Spinal cord (tissue), 9 donors: ENCODE measurements at regions not wholly inside any gene's neighbourhood (a gene's known extent, or its start where the extent isn't known, plus 50 kb on each side); places are given as distances from the start of the nearest gene placed in this dataset.

Source experiments
- DNase-seq, 6 donors: peaks; one replicate each; pipeline versions ENCODE4 v3.0.0 to v3.0.0-alpha.2; 2013 to 2015; ENCODE audit warnings: low spot score in 6 of 6, low read depth in 4 of 6
- H3K27ac ChIP-seq: one replicate; pipeline ENCODE4 v1.5.1; 2013; ENCODE audit warnings: low read depth, low read length, control low read depth
- H3K27me3 ChIP-seq: one replicate; pipeline ENCODE4 v1.6.1; 2013; ENCODE audit warnings: low read length; ENCODE audit not compliant: control insufficient read depth, insufficient read depth
- H3K36me3 ChIP-seq: one replicate; pipeline ENCODE4 v1.6.1; 2013; ENCODE audit warnings: low read length; ENCODE audit not compliant: control insufficient read depth, insufficient read depth
- H3K4me1 ChIP-seq: one replicate; pipeline ENCODE4 v1.6.1; 2013; ENCODE audit warnings: low read length; ENCODE audit not compliant: control insufficient read depth, insufficient read depth
- H3K4me3 ChIP-seq: one replicate; pipeline ENCODE4 v1.5.1; 2013; ENCODE audit warnings: low read depth, low read length, control low read depth
- H3K9me3 ChIP-seq: one replicate; pipeline ENCODE4 v1.6.1; 2013; ENCODE audit warnings: low read length; ENCODE audit not compliant: control insufficient read depth, insufficient read depth
- WGBS: methylation state at CpG from one replicate; pipeline ENCODE4 v1.1.5; 2013; ENCODE audit warnings: missing lambda C conversion rate; ENCODE audit not compliant: insufficient coverage; 5-methylcytosine and 5-hydroxymethylcytosine counted together
- donor health status: healthy.

DNA sequence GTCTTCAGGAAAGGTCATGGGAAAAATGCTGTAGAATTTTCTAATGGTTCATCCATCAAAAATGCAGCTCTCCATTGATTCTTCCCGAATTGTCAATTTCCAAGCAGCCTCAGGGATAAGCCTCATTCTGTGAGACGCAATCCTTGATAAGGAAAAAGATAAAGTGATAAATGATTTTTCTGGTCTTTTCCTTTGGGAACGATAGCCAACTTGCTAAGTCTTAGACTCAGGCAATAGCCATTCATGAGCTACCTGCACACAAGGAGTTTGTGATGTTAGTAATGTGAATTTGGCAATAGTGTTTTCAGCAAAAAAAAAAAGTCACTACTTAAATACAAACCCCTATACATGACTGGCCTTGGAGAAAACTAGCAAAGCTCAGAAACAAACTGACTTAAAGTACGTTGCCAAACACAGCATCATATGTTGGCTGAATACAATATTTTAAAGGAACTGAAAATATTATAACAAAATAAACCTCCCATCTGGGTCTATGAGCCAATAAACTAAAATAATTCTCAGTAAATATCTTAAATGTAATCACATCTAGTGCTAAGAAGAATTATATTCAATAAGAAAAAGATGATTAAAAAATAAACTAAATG lies 75.5 kb downstream of the KLF6 start:
- no peaks in the 10 kb centered on the region for H3K4me1 ChIP-seq
- H3K36me3 ChIP-seq, result no peaks in the 10 kb centered on the region
- DNase-seq, result no peak
- no peak overlapping the region for H3K27ac ChIP-seq
- H3K9me3 ChIP-seq, result peaks cover 3% of the 10 kb centered on the region
- no peaks in the 10 kb centered on the region for H3K27me3 ChIP-seq
- WGBS, result no CpG with 5 or more reads among the region's 4 CpGs
- no peak overlapping the region for H3K4me3 ChIP-seq

DNA sequence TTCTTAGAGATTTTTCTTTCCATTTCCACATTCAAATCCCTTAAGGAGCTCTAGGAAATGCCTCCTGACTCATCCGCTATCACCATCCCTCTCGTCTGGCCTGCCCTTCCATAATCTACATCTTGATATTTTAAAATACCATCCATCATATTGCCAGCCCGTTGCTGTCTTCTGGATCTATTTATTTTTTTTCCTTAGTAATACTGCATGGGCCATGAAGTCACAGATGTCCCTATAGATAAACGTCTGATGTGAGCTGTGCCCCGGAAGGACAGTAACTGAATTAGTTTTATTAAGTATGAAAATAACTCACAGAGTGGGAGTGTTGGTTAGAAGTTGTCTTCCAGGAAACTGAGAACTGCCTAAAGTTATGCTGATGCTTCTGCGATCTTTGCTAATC lies 76.2 kb downstream of the KLF6 start:
- Histone ChIP-seq H3K27me3 (no peaks in the 10 kb centered on the region), H3K9me3 (peaks cover 3% of the 10 kb centered on the region), H3K36me3 (no peaks in the 10 kb centered on the region), H3K4me3 (no peak overlapping the region), H3K27ac (no peak overlapping the region), H3K4me1 (no peaks in the 10 kb centered on the region)
- DNase-seq, result no peak
- WGBS, result no CpG with 5 or more reads among the region's 6 CpGs

DNA sequence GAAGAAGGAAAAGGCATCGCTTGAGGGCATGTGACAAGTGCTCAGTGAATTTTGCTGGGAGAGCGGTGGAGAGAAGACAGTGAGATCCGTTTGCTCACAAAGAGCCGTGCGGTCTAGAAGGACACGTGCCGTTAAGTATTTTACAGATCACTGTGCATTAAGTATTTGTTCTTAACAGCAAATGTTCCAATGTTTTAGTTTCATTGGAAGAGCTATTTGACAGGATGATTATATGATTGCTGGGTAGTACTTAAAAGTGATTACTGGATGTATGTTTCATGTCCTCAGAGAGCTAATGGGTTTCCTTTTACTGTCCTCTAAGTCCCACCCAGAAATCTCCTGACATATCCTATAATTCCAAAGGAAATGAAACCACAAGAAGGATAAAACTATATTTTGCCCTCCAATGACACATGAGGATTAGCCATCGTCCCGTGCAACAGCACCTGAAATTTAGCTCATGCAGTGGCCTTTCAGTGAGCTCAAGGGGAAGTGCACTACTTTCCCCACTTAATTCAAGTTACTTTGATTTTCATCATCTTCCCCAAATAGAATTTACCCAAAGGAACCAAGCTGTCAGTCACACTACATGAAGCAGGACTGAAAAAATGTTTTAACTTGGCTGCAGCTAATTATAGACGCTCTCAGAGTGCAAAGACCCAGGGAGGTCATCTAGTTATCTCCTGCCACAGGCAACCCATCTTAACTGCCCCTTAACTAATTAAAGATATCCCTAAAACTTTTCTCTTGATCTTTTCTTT lies 80.3 kb downstream of the KLF6 start:
- Histone ChIP-seq H3K9me3 (no peaks in the 10 kb centered on the region), H3K27me3 (no peaks in the 10 kb centered on the region), H3K27ac (no peak overlapping the region), H3K36me3 (no peaks in the 10 kb centered on the region), H3K4me3 (no peak overlapping the region), H3K4me1 (no peaks in the 10 kb centered on the region)
- 92% methylated on average over 9 of the region's 10 CpGs for WGBS
- no peak for DNase-seq

DNA sequence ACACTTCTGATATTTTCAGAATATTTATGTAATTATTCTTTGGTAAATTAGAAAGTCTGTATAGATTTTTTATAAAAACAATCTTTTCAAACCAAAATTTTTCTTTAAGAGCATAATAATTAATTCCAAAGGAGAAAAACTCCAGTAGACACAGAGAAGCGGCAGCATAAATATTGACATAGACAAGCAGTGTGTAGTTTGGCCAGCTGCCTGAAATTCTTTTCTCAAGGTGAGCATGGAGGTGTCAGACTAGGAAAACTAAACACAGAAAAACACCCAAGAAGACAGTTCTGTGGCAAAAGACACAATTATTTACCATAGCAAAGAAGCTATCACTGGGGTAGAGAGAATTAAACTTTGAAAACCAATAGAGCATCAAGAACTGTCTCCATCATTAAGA lies 82.4 kb downstream of the KLF6 start:
- H3K4me3 ChIP-seq, result no peak overlapping the region
- DNase-seq, result no peak
- H3K9me3 ChIP-seq, result no peaks in the 10 kb centered on the region
- no peaks in the 10 kb centered on the region for H3K27me3 ChIP-seq
- H3K36me3 ChIP-seq, result no peaks in the 10 kb centered on the region
- no peaks in the 10 kb centered on the region for H3K4me1 ChIP-seq
- no peak overlapping the region for H3K27ac ChIP-seq
- WGBS, result no CpG with 5 or more reads among the region's 1 CpG

DNA sequence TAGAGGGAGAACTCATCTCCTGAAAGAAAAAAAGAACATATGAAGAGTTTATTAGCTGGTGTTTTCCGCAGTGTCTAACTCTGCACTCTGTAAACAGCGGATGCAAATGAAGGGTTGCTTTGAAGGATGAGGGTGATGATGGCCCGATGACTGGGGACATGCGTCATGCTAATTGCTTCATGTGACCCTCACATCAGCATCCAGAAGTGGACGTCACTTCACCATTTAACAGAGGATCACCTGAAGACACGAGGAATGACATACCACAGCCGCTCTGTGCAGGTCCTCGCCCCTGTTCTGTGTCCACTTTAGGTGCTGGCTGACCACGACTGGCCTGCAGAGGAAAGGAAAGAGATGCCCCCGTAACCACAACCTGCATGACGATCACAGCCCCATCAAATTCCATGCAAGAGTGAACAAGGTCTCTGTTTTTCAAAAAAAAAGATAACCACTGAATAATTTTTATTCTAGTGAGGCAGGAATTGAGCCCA lies 82.9 kb downstream of the KLF6 start:
- H3K4me1 ChIP-seq, result no peaks in the 10 kb centered on the region
- 96% methylated on average over 4 of the region's 11 CpGs for WGBS
- no peak overlapping the region for H3K27ac ChIP-seq
- no peaks in the 10 kb centered on the region for H3K9me3 ChIP-seq
- no peaks in the 10 kb centered on the region for H3K27me3 ChIP-seq
- H3K36me3 ChIP-seq, result no peaks in the 10 kb centered on the region
- H3K4me3 ChIP-seq, result no peak overlapping the region
- no peak for DNase-seq

DNA sequence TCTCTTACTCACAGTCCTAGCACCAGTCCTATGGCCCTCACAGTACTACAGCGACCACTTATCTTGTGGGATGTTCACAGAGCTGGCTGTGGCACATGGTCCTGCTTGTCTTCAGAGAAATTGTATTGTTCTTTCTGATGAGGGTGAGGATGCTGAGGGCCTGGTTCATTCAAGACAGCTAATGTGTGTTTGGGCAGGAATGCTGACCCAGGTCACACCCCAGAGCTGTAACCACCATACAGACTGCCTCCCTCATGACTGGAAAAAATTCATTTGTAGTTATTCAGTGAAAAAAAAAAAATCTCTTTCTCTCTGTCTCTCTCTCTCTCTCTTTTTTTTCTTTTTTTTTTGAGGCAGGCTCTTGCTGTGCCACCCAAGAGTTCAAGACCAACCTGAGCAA lies 83.5 kb downstream of the KLF6 start:
- H3K27me3 ChIP-seq, result no peaks in the 10 kb centered on the region
- WGBS, result no CpG with 5 or more reads among the region's 1 CpG
- no peak overlapping the region for H3K27ac ChIP-seq
- H3K4me1 ChIP-seq, result no peaks in the 10 kb centered on the region
- H3K4me3 ChIP-seq, result no peak overlapping the region
- H3K9me3 ChIP-seq, result no peaks in the 10 kb centered on the region
- DNase-seq, result no peak
- H3K36me3 ChIP-seq, result no peaks in the 10 kb centered on the region

DNA sequence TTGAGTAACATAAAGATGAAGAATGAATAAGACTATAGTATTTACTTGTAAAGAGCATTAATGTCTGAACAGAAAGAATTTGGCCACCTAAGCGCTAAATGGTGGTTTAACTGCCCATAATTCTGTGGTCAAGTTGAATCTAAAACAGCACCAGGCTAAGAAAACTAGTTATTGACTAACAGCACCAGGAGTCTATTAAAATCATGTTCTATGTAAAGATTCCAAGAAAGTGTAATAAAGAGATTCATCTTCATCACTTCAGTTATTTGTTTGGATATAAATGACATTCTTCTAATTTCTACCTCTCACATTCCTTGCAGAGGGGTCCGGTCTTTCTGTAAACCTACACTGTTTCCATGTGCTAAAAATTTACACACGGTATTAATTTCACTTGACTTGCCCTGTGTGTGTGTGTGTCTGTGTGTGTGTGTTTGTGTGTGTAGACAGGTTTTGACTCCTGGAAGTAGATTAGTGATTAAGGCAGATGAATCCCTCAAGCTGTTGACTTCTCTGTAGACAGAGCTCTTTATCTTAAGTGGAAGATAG lies 84.4 kb downstream of the KLF6 start:
- no peaks in the 10 kb centered on the region for H3K27me3 ChIP-seq
- no peaks in the 10 kb centered on the region for H3K36me3 ChIP-seq
- H3K9me3 ChIP-seq, result no peaks in the 10 kb centered on the region
- H3K4me3 ChIP-seq, result no peak overlapping the region
- WGBS, result no CpG with 5 or more reads among the region's 3 CpGs
- no peak overlapping the region for H3K27ac ChIP-seq
- no peak for DNase-seq
- no peaks in the 10 kb centered on the region for H3K4me1 ChIP-seq

DNA sequence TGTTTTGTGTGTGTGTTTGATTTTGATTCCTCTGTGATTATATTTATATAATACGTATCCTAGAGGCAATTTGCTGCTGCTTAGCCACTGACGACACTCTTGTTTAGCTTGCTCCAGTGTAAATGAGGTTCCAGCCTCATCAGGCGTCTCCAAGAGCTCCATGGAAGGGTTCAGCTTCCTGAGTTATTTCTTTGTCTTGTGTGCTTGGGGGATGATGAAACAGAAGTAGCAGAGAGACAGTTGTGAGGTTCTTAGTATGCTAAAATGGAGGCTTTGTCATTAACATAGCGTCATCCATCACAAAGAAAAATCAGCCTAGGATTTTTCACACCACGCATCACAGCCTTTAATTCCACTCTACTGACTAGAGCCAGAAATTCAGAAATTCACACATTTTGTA lies 85.1 kb downstream of the KLF6 start:
- Histone ChIP-seq H3K9me3 (no peaks in the 10 kb centered on the region), H3K27ac (no peak overlapping the region), H3K4me1 (no peaks in the 10 kb centered on the region), H3K27me3 (no peaks in the 10 kb centered on the region), H3K36me3 (no peaks in the 10 kb centered on the region), H3K4me3 (no peak overlapping the region)
- DNase-seq, result peak in 2 of 6 donors; percentile 37 to 50
- 57% methylated on average over 4 of the region's 5 CpGs for WGBS

DNA sequence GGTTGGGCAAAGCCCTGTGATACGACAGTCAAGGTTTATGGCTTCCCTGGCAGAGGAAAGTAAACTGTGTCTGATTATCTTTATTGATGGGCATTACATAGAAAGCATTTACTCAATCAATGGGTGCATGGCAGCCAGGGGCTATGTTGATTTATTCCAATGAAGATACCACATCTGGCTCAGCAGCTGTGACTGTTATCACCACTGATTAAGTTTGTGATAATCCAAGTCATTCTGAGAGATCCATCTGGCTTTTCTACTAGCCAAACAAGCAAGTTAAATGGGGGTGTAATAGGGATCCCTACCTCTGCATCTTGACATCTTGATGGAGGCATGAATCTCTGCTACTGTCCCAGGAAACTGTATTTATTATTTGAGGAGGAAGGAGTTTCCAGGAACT lies 86.7 kb downstream of the KLF6 start:
- DNase-seq, result peak in 1 of 6 donors; percentile 45
- H3K9me3 ChIP-seq, result no peaks in the 10 kb centered on the region
- no peak overlapping the region for H3K4me3 ChIP-seq
- no peaks in the 10 kb centered on the region for H3K27me3 ChIP-seq
- no peaks in the 10 kb centered on the region for H3K36me3 ChIP-seq
- H3K4me1 ChIP-seq, result peaks cover under 1% of the 10 kb centered on the region
- H3K27ac ChIP-seq, result no peak overlapping the region
- WGBS, result no CpG with 5 or more reads among the region's 1 CpG

DNA sequence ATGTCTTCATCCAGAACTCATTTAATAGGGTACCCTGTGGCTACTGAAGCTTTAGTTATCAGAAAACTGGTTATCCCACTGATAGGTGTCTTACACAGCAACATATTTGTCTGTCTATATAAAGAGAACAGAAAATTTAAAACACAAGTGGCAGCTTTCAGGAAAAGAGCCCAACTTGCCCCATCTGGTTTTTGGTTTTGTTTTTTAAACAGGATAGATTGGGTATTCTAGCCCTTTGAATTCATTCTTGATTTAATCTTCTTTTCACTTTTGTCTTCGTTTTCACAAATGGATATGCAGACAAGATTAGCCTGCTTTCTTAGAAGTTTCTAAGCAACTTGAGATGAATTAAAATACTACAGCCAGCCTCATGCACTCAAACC lies 91.3 kb downstream of the KLF6 start:
- H3K9me3 ChIP-seq, result no peaks in the 10 kb centered on the region
- no peak overlapping the region for H3K4me3 ChIP-seq
- WGBS, result no CpG with 5 or more reads among the region's 1 CpG
- no peaks in the 10 kb centered on the region for H3K36me3 ChIP-seq
- H3K27me3 ChIP-seq, result no peaks in the 10 kb centered on the region
- no peak overlapping the region for H3K27ac ChIP-seq
- DNase-seq, result peak in 1 of 6 donors; percentile 57
- H3K4me1 ChIP-seq, result peaks cover 3% of the 10 kb centered on the region
